Central memory CD4-positive, alpha-beta T cell (primary cell): ENCODE measurements at regions not wholly inside any gene's neighbourhood (a gene's known extent, or its start where the extent isn't known, plus 50 kb on each side); places are given as distances from the start of the nearest gene placed in this dataset.

Experiments used
- DNase-seq: peaks from one replicate; pipeline ENCODE4 v3.0.0; 2022

DNA sequence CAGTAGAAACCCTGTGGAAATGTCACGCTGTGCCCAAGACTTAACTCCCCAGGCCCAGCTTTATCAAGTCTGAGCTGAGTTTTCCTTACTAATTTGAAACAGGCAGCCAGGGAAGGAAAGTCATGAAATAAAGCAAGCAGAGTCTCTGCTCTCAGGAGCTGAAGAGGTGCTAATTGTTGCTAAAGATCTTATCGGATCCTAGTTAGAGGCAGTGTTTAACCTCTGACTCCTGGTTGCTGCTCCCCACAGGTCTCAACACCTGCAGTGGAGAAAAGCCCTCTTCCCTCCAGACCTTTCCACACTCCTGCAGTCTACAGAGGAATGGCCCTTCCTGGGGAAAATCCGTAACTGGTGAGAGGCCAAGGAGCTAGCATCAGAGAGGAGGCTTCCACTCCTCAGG is 628.2 kb downstream of the NTRK3 start:
- DNase-seq: no peak

DNA sequence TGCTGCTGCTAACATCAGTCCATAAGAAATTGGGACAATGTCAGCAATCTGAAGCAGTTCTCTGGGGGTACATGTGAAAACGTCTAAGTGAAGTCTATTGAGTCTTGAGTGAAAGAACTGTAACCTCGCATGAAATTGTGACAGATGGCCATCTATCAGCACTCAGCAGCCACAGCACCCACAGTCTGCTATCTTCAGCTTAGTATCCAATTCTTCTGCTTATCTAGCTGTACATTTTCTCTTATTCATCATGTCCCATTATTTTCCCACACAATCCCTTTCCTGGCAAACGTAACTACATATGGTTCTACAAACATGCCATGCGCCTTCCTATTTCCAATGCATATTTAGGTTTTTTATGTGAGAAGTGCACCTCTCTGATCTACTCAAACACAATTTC is 629.7 kb downstream of the NTRK3 start:
- no peak for DNase-seq

DNA sequence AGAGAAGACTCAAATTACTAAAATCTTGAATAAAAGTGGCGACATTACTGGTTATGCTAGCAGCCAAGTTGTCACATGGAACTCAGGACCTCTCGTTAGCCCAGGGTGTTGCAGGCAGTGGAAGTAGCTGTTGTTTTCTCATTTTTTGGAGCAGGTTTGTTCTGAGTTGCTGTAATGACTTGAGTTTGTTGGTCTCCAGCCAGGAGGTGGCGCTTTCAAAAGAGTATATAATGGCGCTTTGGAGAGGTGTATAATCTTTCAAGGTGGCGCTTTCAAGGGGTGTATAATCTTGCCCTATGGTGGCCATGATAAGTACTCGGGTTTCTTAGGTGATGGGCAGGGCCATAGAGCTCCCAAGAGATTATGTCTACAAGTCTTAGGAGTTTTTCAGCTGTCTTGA is 632.7 kb downstream of the NTRK3 start:
- DNase-seq: no peak

DNA sequence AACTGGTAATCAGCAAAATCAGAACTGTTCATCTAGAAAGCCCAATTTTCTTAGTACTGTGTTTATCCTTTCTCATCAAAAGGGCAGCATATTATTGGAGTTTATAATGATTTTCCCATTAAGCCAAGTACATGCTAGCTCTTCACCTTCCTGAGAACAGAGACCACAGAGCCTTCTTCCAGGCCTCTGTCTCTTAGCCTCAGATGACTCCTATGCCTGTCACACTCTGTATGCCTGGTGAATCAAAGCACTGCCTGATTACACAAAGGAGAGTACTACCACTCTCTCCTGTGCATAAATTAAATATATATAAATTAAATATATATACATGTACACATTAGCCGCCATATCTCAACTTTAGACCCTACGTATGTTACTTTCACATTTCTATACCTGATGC is 636.1 kb downstream of the NTRK3 start:
- DNase-seq: no peak

DNA sequence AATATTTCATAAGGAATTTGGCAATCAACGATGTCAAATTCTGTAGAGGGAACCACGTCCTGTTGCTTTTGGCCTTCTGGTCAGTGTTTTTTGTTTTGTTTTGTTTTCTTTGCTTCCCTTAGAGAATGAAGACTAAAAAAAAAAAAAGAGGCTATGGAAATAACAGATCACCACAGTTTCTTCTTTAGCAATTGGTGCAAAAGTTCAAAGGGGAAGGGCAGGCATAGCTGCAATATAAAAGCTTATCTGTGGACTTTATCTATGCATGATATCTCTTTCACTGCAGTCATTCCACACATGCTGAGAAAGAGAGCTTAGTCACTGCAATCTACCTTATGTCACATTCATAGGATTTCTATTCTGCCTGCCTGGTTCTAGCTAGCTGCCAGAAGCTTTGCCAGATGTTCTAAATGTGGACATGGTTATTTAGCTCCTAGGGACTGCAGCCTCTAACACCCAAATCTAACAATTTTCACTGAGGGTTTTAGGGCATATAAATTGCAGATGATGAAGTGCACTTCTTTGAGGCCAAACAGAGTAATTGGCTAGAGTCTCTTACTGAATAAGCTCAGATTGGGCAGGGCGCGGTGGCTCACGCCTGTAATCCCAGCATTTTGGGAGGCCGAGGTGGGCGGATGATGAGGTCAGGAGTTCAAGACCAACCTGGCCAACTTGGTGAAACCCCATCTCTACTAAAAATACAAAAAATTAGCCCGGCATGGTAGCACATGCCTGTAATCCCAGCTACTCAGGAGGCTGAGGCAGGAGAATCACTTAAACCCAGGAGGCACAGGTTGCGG is 637.2 kb downstream of the NTRK3 start:
- no peak for DNase-seq

DNA sequence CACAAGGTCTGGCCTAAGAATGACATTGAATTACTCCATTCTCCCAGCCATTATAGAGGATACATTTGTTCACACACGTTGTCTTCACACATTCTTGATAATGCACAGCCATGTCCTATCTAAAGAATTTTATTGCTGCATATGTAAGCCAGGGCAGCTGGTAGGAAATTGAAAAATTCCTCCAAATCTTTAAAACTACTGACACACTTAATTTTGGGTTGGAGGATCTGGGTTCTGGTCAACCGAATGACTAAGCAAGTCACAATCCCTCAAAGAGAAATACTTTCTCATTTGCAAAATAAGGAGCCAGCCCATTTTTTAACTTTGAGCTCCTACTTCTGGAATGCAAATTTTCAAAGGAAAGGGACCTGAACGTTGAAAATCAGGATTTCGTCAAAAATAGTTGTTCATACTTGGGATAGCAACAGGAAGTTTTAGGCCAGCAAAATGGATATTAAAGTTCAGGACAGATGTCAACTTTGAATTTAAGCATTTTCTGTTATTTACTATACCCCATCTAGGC is 638.3 kb downstream of the NTRK3 start:
- DNase-seq: no peak

DNA sequence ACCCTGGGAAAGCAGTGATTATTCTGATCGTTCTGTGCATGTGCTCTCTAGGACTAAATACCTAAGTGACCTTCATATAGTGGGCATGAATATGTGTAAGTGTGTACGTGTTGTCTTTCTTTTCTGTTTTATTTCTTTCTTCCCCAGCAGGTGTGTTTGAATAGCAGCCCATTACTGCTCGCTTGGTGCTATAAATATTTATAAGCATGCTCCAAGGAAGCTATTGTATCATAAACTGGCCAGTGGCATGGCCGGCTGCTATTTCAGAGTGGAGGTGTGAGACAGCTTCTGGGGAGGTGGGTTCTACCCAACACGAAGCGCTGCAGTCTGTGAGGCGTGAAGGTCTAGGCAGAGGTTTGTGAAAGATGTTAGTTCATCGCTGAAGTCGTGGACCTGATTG is 641.8 kb downstream of the NTRK3 start:
- DNase-seq: no peak

DNA sequence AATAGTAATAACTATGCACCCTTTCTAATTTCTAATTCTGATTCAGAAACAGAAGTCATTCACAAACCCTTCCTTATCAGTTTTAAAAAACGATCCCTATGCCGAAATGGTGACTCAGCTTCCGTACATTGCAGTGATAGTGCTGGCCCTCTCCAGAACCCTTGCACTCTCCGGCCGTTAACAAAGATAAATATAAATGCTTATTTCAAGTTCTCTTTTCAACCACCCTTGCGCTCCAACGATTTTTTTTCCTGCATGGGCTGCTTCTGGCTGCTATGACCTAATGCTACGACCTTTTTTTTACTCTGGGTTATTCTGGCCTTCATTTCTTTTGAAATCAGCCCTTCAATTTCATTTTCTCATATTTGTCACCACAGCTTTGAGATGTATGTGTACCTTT is 646.2 kb downstream of the NTRK3 start:
- no peak for DNase-seq

DNA sequence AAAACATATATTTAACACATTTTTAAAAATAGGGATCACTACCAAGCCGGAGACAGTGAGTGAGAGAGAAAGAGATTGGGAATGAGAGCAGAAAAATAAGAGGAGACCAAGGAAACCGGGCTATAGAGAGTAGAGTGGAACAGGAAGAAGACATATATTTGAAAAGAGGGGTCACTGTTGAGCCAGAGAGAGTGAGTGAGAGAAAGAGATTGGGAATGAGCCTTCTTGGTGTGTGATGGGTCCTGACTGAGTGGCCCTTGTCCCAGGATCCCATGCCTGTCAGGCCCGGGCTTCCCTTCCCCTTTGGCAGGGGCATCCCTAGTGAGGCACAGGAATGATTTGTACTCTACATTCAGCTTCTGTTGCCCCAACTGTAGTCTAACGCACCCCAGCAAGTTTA is 646.6 kb downstream of the NTRK3 start:
- DNase-seq: no peak

DNA sequence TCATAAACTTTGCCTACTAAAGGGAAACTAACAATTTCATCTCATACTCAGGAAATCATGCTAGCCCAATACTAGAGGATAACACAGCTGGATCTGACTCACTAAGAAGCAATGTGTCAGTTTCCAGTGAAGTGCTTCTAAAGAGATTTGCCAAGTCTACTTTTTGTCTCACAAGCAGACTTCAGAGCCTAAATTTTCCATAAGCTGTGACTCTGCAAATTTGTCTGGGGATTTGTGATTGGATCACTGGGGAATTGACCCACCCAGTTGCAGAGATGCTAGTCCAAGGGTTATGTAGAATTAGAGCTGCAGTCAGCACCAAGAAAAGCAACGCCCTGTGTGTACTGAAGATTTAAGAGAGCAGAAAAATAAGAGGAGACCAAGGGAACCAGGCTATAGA is 647.1 kb downstream of the NTRK3 start:
- DNase-seq: no peak

DNA sequence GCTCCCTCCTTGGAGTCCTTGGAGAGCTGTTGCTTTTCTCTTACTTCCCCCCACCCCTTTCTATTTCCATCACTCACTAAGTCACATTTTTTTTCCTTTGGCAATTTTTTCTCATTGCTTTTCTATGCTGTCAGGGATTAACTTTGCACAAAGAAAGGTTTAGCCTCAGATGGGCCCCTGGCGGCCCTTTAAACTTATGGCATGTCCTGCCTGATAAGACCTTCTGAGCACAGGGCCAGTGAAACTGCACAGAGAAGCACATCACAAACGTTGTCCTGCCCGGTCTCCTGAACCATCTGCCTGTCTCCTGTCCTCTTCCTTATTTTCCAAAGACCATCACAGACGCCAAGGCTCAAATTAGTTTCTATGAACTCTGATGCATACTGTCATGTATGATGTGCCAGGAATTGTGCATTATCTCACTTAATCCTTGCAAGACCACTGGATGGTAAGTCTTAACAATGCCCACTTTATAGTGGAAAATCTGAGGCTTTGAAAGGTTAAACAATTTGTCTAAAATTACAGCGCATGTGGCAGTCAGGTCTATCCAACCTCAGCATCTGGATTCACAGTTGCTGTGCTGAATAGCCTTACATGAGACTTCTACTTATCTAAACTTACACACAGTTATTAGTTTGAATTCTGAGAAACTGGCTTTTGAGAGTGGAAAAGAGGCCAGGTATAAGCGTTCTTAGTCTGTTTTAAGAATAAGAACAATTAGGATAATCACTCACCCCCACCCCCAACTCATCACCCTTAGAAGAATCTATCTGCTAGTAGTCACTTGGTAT is 648.1 kb downstream of the NTRK3 start:
- DNase-seq: no peak

DNA sequence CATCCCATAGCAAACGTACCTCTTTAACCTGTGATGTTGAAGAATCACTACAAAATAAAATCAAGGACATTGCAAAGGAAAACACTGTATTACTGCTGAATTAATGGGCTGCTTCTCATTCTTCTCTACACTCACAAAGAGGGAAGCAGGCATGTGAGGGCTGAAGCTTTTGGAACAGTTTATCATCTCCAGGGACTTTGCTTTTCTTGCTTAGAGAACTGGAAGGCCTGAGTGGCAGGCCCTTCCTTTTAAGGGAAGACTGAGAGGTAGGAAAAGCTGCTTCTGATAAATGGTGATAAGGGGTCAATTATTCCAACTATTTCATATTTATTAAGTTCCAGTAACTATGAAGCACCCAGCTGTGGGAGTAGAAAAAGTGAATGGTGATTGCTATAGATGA is 649.6 kb downstream of the NTRK3 start:
- DNase-seq: no peak

DNA sequence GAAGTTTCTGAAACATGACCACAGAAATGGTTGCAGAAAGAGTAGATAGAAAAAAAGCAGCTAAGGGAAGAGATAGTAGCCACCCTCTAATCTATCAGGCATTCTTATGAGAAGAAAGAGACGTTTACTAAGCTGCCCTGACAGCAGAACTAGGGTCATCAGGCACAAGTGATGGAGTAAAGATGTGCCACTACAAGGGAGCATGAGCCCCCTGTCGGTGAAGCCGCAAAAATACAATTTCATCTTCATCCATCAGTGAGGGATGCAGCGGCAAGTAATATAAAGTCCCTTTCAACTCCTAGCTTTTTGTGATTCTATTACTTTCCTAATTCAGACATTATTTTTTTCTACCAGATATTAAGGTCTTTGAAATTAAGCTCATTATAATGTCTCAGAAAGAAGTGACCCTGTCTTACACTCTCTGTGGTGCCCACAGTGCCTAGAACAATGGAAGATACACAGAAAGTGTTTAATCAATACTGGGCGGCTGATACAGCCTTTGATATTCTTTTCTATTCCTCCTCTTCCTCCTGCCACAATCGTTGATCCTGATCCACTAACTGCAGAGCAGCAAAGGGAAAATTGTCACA is 651.6 kb downstream of the NTRK3 start:
- no peak for DNase-seq

DNA sequence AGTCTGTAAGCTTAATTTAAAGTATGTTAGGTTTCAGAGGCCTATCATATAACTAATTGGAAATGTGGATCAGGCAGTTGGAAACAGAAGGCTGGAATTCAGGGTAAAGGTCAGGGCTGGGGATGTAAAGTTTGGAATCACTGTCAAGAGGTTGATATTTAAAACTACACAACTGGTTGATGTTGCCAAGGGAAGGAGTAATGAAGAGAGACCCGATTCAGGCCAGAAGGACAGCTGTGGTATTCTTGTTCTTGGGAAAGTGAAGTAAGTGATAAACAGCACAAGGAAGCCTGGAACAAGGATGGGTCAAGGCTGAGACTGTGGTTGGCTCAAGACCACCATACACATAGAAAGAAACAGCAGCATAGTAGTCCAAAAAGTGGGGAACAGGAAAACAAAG is 654.2 kb downstream of the NTRK3 start:
- no peak for DNase-seq

DNA sequence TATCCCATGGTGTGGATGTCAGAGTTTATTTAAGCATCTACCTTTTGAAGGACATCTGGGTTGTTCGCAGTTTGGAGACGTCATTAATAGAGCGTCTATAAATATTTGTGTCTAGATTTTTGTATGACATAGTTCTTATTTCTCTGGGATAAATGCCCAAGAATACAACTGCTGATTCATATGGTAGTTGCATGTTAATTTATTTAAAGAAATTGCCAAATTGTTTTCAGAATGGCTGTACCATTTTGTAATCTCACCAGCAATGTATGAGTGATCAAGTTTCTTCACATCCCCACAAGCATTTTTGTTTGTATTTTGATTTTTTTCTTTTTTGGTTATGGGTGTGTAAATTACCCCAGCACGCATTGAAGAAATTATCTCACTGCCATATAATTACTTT is 656.9 kb downstream of the NTRK3 start:
- no peak for DNase-seq

DNA sequence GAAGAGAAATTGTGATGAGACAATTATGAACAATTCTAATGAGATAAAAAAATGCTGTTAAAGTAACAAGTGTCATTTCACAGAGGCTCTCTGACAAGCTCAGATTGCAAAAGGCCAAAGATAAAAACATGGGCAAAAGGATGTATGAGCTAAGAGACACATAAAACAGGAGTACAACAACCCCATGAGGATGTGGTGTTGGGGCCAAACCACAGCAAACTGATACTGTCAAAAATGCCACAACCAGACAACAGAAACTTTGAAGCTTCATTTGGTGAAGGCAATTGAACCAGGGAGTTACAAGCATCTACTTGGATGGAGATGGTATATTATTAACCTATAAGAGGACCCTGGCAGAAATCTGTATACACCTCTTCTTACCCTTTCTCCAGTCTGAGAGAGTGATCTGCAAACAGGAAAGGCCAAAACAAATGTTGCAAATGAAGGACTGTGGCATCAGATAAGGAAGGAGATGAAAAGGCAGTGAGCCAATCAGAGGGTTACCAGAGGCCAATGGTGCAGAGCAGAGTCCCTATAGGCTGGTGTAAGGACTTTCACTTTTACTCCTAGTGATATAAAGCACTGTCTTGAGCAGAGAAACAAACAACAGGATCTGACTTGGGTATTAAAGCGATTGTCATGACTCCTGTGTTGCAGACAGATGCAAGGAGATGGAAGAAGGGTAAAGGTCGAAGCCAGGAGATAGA is 659.0 kb downstream of the NTRK3 start:
- DNase-seq: peak; percentile 50

DNA sequence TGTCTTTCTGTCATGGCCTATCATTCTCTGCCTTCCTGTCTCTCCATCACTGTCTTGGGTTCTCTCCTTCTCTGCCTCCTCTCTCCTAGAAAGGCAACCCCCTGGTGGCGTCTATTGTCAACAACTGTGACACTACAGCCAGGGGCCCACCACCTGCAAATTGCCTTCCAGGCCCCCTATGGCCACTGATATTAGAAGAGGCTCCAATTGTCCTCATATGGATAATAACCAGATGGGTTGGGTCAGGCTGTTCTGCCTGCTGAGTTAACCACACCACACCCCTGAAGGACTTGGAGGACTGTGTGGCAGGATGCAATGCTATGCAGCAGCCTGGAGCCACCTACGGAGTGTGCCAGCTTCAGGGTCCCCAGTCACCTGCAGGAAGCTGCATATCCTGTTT is 665.0 kb downstream of the NTRK3 start:
- no peak for DNase-seq

DNA sequence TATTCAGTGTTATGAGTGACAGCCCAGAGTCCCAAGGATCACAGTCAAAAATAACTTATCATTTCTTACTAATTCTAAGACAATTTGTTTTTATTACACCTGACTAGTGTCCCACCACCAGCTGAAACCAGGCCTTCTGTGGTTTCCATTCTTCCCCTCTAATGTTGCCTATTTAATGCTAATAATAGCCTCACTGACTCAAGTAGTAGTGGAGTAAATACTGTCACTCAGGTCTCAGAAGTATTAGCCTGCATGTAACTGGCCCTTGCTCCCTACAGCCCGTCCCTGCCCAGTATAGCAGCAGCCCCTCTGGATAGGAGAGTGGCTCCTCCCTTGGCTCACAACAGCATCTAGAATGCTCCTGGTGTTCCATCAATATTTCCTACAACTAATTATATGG is 665.5 kb downstream of the NTRK3 start:
- no peak for DNase-seq

DNA sequence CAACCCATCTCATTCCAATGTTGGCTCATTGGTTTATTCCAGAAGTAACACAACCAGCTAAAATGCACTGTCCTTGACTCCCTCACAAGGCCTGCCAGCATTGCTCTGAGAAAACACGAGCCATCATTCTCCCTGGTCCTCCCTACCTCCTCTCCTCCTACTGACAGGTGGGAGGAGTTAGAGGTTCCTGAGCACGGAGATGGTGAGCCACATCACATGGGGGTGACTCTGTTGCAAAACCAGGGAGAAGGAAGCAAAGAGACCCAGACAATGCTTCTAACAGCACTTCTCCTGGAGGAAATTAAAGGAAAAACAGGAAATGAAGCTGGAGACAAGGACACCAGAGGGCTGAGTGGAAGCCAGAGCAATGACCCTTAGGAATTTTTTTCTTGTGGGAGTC is 667.4 kb downstream of the NTRK3 start:
- no peak for DNase-seq

DNA sequence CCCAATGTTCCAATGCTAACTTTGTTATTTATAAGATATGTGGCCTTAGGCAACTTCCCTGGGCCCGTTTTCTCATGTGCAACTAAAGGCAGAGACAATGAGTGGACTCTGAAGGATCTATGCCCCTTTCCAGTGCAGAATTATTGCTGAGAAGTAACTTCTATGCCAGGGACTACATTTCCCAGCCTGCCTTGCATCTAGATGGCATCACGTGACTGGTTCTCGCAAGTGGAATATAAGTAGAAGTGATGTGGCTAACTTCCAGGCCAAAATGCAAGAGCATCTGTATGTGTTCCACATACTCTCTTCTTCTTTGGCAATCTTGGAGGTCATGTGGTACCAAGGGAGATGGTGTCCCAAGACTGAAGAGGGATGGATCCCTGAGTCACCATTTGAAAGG is 674.4 kb downstream of the NTRK3 start:
- no peak for DNase-seq

DNA sequence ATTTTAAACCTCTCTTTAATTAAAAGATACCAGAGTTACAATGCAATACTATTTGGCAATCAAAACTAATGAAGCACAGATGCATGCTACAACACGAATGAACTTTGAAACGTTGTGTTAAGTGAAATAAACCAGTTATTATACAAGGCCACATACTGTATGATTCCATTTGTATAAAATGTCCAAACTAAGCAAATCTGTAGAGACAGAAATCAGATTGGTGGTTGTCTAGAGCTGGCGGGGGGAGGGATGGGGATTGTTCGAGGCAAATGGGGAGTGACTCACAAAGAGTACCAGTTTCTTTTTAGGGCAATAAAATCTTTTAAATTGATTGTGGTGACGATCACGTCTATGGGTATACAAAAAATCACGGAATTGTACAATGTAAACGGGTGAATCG is 677.0 kb downstream of the NTRK3 start:
- DNase-seq: no peak

DNA sequence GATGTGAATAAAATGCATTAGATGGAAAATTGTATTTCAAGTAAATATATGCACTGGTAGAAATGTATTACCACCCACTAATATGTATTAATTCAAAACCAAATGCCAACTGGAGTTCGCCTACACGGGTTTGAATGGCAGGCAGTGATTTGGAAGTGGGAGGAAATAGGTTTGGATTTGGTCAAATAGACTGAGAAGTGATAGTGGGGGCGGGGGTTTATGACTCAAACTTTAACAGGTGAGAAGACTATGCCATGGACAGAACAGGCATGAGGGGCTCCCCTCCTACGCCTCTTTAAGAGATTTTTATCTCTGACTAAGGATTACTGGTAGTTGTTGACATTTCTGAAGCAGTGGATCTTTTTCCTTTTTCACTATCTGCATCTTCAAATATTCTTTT is 677.8 kb downstream of the NTRK3 start:
- no peak for DNase-seq

DNA sequence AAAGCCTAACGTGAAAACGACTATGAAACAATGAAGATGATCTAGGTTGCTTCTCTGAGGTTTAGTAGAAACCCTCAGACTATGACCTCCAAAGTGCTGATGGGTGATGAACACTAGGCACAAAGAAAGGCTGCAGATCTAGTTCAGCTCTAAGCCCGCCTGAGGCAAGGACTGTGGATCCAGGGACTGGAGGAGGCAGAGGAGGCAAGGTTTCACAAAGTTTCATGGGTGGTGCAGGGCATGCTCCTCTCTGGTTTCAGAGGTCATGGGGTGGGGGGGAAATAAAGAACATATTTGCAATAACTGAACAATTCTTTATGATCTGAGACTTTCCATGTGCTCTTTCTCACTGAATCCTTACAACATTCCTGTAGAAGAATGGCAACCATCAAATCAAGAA is 679.2 kb downstream of the NTRK3 start:
- DNase-seq: no peak
